DOHH2 (cell line): ENCODE measurements at regions not wholly inside any gene's neighbourhood (a gene's known extent, or its start where the extent isn't known, plus 50 kb on each side); places are given as distances from the start of the nearest gene placed in this dataset.

ENCODE experiments used
- H3F3A ChIP-seq: fragments of 200-600 bp; sonication (generic), shearing (Covaris generic); 2 replicates; pipeline ENCODE4 v1.6.0; 2016; ENCODE audit warnings: antibody characterized with exemption, mild to moderate bottlenecking; ENCODE audit not compliant: control insufficient read depth, insufficient read depth
- H3K27ac ChIP-seq: fragments of 200-600 bp; sonication (generic); 2 replicates; pipeline ENCODE4 v1.5.1; 2014; ENCODE audit warnings: low read depth, mild to moderate bottlenecking, low read length, moderate library complexity
- H3K27me3 ChIP-seq: fragments of 200-600 bp; sonication (generic); 2 replicates; pipeline ENCODE4 v1.6.1; 2014; ENCODE audit warnings: mild to moderate bottlenecking, low read length, mixed read lengths; ENCODE audit not compliant: control insufficient read depth
- H3K36me3 ChIP-seq: fragments of 200-600 bp; sonication (generic); 2 replicates; pipeline ENCODE4 v1.6.1; 2014; ENCODE audit warnings: mild to moderate bottlenecking, low read length, moderate library complexity, mixed read lengths; ENCODE audit not compliant: control insufficient read depth
- H3K4me1 ChIP-seq: fragments of 200-600 bp; sonication (generic); 2 replicates; pipeline ENCODE4 v1.6.1; 2014; ENCODE audit warnings: mild to moderate bottlenecking, low read length, mixed read lengths; ENCODE audit not compliant: control insufficient read depth
- H3K4me2 ChIP-seq: fragments of 200-600 bp; sonication (generic); 2 replicates; pipeline ENCODE4 v1.6.0; 2014; ENCODE audit warnings: mild to moderate bottlenecking, low read length, moderate library complexity
- H3K4me3 ChIP-seq: fragments of 200-600 bp; sonication (generic); 2 replicates; pipeline ENCODE4 v1.5.1; 2014; ENCODE audit warnings: mild to moderate bottlenecking, low read length, mixed read lengths
- H3K79me2 ChIP-seq: fragments of 200-600 bp; sonication (generic); 2 replicates; pipeline ENCODE4 v1.6.1; 2014; ENCODE audit warnings: mild to moderate bottlenecking, low read length, mixed read lengths; ENCODE audit not compliant: control insufficient read depth
- H3K9me2 ChIP-seq: fragments of 200-600 bp; sonication (generic); replicated peaks from 2 replicates; pipeline ENCODE4 v1.6.1; 2014; ENCODE audit warnings: mild to moderate bottlenecking, low read length, mixed read lengths; ENCODE audit not compliant: control insufficient read depth
- H3K9me3 ChIP-seq: fragments of 200-600 bp; sonication (generic); 2 replicates; pipeline ENCODE4 v1.6.1; 2014; ENCODE audit warnings: antibody characterized with exemption, low read length, mixed read lengths; ENCODE audit not compliant: control insufficient read depth, insufficient read depth
- H4K20me1 ChIP-seq: fragments of 200-600 bp; sonication (generic); 2 replicates; pipeline ENCODE4 v1.6.0; 2014; ENCODE audit warnings: low read depth, mild to moderate bottlenecking, antibody characterized with exemption, low read length, moderate library complexity; ENCODE audit not compliant: control insufficient read depth, insufficient read depth
- CTCF ChIP-seq: fragments of 200-600 bp; sonication (generic); IDR thresholded peaks from one replicate; pipeline ENCODE4 v1.5.1; 2014; ENCODE audit warnings: antibody characterized with exemption, mild to moderate bottlenecking, low read depth, low read length; ENCODE audit not compliant: poor library complexity, severe bottlenecking
- EZH2phosphoT487 ChIP-seq: fragments of 200-600 bp; sonication (generic); IDR thresholded peaks from 2 replicates; pipeline ENCODE4 v1.6.1; 2017; ENCODE audit warnings: borderline replicate concordance, mild to moderate bottlenecking, antibody characterized with exemption, low read length, moderate library complexity, mixed read lengths

DNA sequence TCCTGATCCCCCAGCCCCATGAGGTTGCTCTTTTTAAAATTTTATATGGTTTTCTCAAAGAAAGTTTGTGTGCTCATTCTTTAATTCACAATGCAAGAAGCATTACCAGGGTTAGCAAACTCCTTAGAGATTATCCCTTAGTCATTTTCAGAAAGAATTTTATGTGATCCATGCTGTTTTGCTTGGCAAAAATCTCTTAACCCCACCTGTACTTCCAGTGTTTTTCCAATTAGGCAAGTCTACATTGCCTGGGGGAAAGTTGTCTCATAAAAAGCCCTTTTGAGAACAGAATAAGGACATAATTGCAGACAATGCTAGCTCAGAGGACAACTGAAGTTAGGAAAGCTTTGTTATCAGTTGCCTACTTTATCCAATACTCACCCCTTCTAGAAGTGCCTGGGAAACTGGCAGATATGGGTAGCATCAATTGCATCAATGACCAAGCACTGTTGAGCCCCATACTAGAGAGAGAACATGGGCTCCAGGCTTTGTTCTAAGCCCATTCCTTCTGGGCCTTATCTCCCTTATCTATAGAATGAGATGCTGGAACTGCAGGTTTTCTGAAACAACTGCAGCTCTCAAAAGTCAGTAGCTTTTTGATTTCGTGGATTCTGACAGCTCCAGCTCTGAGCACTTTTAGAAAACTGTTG lies 265.9 kb upstream of the SPHKAP start:
- no peaks in the 10 kb centered on the region for H3K9me2 ChIP-seq
- no peaks in the 10 kb centered on the region for H3K36me3 ChIP-seq
- peaks cover 3% of the 10 kb centered on the region; the same call in 1 of the 2 replicates for H3K9me3 ChIP-seq
- H3K27me3 ChIP-seq = no peaks in the 10 kb centered on the region
- H3K4me1 ChIP-seq = no peaks in the 10 kb centered on the region
- no peak overlapping the region for H3K4me2 ChIP-seq
- no peaks in the 10 kb centered on the region for H3F3A ChIP-seq
- no peaks in the 10 kb centered on the region for H4K20me1 ChIP-seq
- H3K79me2 ChIP-seq = no peaks in the 10 kb centered on the region
- TF ChIP-seq CTCF (no peak), EZH2phosphoT487 (no peak)
- no peak overlapping the region for H3K27ac ChIP-seq
- no peak overlapping the region for H3K4me3 ChIP-seq

- TF ChIP-seq CTCF = no peak
- TF ChIP-seq EZH2phosphoT487 = no peak
- Histone ChIP-seq H3K9me3 (peaks cover 3% of the 10 kb centered on the region; the same call in 1 of the 2 replicates), H3K27me3 (no peaks in the 10 kb centered on the region), H3K4me1 (no peaks in the 10 kb centered on the region), H3K79me2 (no peaks in the 10 kb centered on the region), H3K4me3 (no peak overlapping the region), H3F3A (no peaks in the 10 kb centered on the region), H4K20me1 (no peaks in the 10 kb centered on the region), H3K4me2 (no peak overlapping the region), H3K9me2 (no peaks in the 10 kb centered on the region), H3K27ac (no peak overlapping the region), H3K36me3 (no peaks in the 10 kb centered on the region)
These were observed 265.2 kb upstream of the SPHKAP start for GRCh38 chr2:228446734-228447133.

DNA sequence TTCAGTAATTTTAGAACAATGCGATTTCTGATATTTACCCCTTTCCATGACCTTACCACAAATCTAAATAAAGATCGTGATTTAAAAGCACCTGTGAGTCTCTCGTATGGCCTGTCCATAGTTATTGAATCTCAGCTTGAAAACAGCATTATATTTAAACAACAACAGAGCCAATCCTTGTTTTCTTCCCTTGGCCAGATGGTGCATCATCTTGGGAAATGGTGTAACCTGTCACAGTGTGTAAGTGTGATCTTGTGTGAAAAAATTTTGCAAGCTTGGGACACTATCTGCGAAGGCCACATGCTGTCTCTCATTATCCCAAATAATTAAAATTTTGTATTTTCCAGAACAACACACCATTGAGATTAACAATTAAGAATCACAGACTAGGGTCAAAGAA lies 262.7 kb upstream of the SPHKAP start:
- Histone ChIP-seq H3K27me3 (no peaks in the 10 kb centered on the region), H3F3A (no peaks in the 10 kb centered on the region), H3K9me2 (no peaks in the 10 kb centered on the region), H3K4me2 (no peak overlapping the region), H3K79me2 (no peaks in the 10 kb centered on the region), H3K4me3 (no peak overlapping the region), H3K4me1 (no peaks in the 10 kb centered on the region), H3K36me3 (no peaks in the 10 kb centered on the region), H4K20me1 (no peaks in the 10 kb centered on the region), H3K9me3 (peaks cover 3% of the 10 kb centered on the region; the same call in 1 of the 2 replicates), H3K27ac (no peak overlapping the region)
- no peak for TF ChIP-seq EZH2phosphoT487
- no peak for TF ChIP-seq CTCF
